Ammon's horn (tissue), 1 donor: ENCODE measurements at regions not wholly inside any gene's neighbourhood (a gene's known extent, or its start where the extent isn't known, plus 50 kb on each side); places are given as distances from the start of the nearest gene placed in this dataset.

ENCODE experiments used
- DNase-seq: peaks from one replicate; pipeline ENCODE4 v3.0.0-alpha.2; 2016; ENCODE audit warnings: low spot score

GRCh38 chr10:90328459-90328858 lies 529.4 kb downstream of the HTR7 start:
- no peak for DNase-seq

GRCh38 chr10:90328896-90329295 lies 528.9 kb downstream of the HTR7 start:
- no peak for DNase-seq

- DNase-seq: no peak
Measured at GRCh38 chr10:90337316-90337715, 520.5 kb downstream of the HTR7 start.

GRCh38 chr10:90342480-90342879 lies 515.4 kb downstream of the HTR7 start:
- DNase-seq: no peak

GRCh38 chr10:90344226-90344625 lies 513.6 kb downstream of the HTR7 start:
- DNase-seq: no peak

- DNase-seq: no peak
Measured at GRCh38 chr10:90347239-90347638, 510.6 kb downstream of the HTR7 start.

GRCh38 chr10:90350122-90350521 lies 507.7 kb downstream of the HTR7 start:
- no peak for DNase-seq

GRCh38 chr10:90352288-90352687 lies 505.6 kb downstream of the HTR7 start:
- no peak for DNase-seq

GRCh38 chr10:90354914-90355313 lies 502.9 kb downstream of the HTR7 start:
- no peak for DNase-seq

- no peak for DNase-seq
Measured at GRCh38 chr10:90363799-90364483, 493.9 kb downstream of the HTR7 start.

GRCh38 chr10:90372451-90372850 lies 485.4 kb downstream of the HTR7 start:
- DNase-seq: no peak

- no peak for DNase-seq
Measured at GRCh38 chr10:90373911-90374310, 483.9 kb downstream of the HTR7 start.

GRCh38 chr10:90378524-90379076 lies 479.2 kb downstream of the HTR7 start:
- DNase-seq: no peak

- no peak for DNase-seq
Measured at GRCh38 chr10:90381468-90381867, 476.4 kb downstream of the HTR7 start.

- no peak for DNase-seq
Measured at GRCh38 chr10:90389876-90390275, 468.0 kb downstream of the HTR7 start.

GRCh38 chr10:90394311-90394710 lies 463.5 kb downstream of the HTR7 start:
- DNase-seq: no peak

GRCh38 chr10:90396721-90397120 lies 461.1 kb downstream of the HTR7 start:
- no peak for DNase-seq

GRCh38 chr10:90398566-90398965 lies 459.3 kb downstream of the HTR7 start:
- peak; percentile 36 for DNase-seq

- DNase-seq: no peak
Measured at GRCh38 chr10:90399782-90400181, 458.1 kb downstream of the HTR7 start.

GRCh38 chr10:90403211-90404000 lies 454.4 kb downstream of the HTR7 start:
- DNase-seq: no peak

- DNase-seq: no peak
Measured at GRCh38 chr10:90407131-90407530, 450.7 kb downstream of the HTR7 start.

GRCh38 chr10:90407851-90408250 lies 450.0 kb downstream of the HTR7 start:
- DNase-seq: no peak

- no peak for DNase-seq
Measured at GRCh38 chr10:90412582-90412981, 445.3 kb downstream of the HTR7 start.
